HG02981 (cell line): ENCODE measurements at regions not wholly inside any gene's neighbourhood (a gene's known extent, or its start where the extent isn't known, plus 50 kb on each side); places are given as distances from the start of the nearest gene placed in this dataset.

Experiments used
- ATAC-seq: cut with Tn5 transposase; IDR thresholded peaks from one replicate; pipeline ENCODE4 v1.9.1; 2021; ENCODE audit warnings: mild to moderate bottlenecking, moderate library complexity; ENCODE audit not compliant: unreplicated experiment

- no peak for ATAC-seq
Observed at GRCh38 chr5:89028595-89029285, 145.8 kb upstream of the MEF2C start.

- no peak for ATAC-seq
Observed at GRCh38 chr5:89024045-89024444, 141.1 kb upstream of the MEF2C start.

DNA sequence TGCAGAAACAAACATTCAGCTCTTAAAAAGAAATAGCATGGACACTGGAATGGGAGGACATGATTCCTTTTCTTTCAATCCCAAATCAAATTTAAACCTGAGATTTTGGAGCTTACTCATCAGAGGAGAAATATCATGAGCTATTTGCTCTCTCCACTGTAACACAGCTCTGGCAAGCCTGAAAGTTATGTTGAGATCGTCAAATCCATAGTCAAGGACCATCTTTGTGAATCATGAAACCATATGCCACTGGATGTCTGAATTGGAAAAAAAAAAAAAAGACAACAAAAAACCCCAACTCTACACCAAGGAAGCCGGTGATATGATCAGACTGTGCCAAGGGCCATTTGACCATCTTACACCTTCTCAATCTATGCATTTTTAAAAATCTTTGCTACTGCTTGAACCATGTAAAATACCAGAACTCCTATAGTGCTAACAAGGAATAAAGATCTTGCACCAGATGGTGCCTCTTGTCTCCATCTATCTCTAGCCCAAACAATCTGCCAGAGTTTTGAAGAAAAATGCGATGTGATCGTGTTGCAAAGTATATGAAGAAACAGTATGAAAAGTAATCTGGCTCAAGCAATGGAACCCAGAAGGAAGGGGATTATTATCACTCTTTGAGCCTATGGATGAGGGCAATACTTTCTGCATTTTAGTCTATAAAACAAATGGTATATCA is 138.1 kb upstream of the MEF2C start:
- no peak for ATAC-seq

- ATAC-seq = no peak
Observed at GRCh38 chr5:89016741-89017303, 133.8 kb upstream of the MEF2C start.

GRCh38 chr5:89015409-89015808 is 132.4 kb upstream of the MEF2C start:
- ATAC-seq = no peak

DNA sequence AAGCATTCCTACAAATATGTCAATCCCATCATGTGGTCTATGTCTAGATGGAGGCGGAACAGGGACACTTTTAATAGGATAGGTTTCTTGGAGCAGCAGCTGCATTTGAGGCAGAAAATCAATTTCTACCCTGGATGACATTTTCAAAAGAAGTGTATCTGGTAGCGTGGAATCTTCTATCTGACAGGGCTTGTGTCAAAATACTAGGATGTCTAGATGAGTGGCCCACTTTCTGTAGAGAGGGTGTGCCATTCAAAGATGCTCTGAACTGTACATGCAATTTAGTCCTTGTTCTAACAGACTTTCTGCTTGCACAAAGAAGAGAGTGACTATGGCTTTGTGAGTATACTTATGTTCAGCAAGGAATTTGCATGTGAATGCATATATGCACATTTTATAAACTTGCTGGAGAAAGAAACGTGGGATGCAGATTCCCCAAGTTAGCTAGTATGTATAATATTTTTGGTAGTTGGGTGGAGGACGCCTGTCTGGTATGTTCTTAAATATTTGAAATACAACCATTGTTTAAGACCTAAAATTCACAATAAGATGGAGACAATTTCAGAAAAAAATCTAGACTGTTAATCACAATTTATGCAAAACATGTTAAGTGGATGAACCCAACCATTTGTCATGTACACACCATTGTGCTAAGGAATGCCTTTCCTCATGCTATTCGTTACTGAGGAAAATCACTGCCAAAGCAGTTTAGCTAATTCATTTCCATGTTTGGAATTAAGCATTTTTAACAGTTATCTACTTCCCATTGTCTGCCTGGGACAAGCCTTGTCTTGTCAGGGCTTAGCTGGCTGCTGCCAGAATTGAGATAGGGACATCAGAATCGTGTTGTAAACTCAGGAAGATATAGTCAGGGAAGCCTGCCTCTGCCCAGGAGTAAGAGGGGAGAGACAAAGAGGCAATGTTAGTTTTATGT is 129.1 kb upstream of the MEF2C start:
- ATAC-seq = no peak

GRCh38 chr5:89010512-89010911 is 127.5 kb upstream of the MEF2C start:
- ATAC-seq = no peak

- no peak for ATAC-seq
Observed at GRCh38 chr5:89008291-89008690, 125.3 kb upstream of the MEF2C start.

DNA sequence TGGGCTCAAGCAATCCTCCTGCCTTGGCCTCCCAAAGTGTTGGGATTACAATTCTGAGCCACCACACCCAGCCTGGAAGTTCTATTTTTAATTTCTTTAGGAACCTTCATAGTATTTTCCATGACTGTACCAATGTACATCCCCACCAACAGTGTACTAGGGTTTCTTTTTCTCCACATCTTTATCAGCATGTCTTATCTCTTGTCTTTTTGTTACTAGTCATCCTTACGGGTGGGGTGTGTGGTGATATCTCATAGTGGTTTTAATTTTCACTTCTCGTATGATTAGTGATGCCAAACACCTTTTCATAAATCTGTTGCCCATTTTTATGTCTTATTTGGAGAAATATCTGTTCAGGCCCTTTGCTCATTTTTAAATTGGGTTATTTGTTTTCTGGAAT is 123.0 kb upstream of the MEF2C start:
- ATAC-seq = no peak

GRCh38 chr5:89004379-89004778 is 121.4 kb upstream of the MEF2C start:
- ATAC-seq = no peak

- ATAC-seq = no peak
Observed at GRCh38 chr5:89003563-89004036, 120.6 kb upstream of the MEF2C start.

DNA sequence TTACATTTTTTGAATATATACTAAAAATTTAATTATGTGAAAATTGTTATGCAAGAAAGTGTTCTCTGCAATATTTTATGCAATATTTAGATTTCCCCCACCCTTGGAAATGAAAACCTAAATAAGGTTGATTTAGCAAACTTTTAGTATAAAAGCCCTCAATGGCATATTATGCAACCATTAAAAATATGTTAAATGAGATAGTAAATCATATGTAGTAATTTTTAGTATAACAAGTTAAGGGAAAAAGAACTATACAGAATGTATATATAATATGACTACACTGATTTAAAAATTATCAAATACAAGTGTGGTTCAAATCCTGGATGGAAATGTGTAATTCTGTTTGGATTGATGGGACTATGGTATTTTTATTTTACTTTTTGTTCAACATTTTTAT is 116.9 kb upstream of the MEF2C start:
- no peak for ATAC-seq

GRCh38 chr5:88997937-88998336 is 115.0 kb upstream of the MEF2C start:
- ATAC-seq = no peak

DNA sequence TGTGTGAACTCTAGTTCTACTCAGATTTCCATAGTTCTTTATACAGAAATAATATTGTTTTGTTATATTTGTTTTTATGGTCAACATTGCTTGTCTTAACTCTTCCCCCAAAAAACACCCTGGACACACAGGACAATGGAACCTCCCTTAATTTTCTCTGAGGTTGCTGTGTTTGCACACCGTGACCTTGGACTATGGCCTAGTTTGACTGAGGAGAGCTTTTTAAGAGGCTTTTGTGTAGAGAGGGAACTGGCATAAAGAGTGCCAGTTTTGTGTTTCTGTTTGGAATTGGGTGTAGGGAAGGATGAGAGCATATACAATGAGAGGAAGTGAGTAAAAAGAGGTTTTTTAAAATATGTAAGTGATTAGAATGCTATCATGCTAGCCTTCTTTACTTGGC is 101.1 kb upstream of the MEF2C start:
- no peak for ATAC-seq

GRCh38 chr5:88979726-88980125 is 96.7 kb upstream of the MEF2C start:
- ATAC-seq = no peak

GRCh38 chr5:88979244-88979643 is 96.3 kb upstream of the MEF2C start:
- peak; percentile 66 for ATAC-seq

DNA sequence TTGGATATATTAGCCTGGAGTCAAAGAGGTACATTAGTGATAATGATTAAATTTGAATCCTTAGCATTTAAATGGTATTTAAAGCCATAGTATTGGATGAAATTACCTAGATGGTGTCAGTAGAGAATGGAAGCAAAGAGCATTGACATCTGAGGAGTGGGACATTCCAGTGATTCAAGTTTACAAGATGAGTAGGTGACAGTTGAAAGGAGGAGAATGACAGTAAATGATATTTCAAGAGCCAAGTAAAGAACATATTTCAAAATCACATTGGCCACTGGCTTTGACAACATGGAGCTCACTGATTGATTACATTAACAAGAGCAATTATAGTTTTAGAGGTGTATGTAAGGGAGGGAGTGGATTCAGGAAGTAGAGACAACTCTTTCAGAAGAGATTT is 93.9 kb upstream of the MEF2C start:
- no peak for ATAC-seq

- ATAC-seq = no peak
Observed at GRCh38 chr5:88967633-88968585, 84.9 kb upstream of the MEF2C start.

- no peak for ATAC-seq
Observed at GRCh38 chr5:88964831-88965230, 81.8 kb upstream of the MEF2C start.

DNA sequence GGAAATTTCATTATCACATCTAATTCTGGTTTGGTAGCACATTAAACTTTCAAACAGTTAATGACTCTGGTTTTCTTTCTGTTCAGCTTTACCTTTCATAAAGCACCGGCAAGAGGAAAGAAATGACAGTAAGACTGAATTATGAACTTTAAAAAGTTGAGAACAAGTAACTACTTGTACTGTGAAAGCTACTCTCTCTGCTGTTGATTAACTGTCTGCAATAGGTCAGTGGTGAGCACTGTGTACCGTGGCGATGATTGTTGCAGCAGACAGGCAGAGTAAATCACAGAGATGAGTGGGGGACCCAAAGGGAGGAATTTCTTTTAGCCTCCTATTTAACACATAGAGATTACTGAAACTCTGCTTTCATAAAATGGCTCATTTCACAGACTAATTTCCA is 74.0 kb upstream of the MEF2C start:
- ATAC-seq = no peak
